GM21360 (cell line): ENCODE measurements at regions not wholly inside any gene's neighbourhood (a gene's known extent, or its start where the extent isn't known, plus 50 kb on each side); places are given as distances from the start of the nearest gene placed in this dataset.
"Not testable (repeated sequence)": the region's sequence is repeated elsewhere in the genome, so short reads cannot be mapped to it uniquely, and the experiment has no call there.

Source experiments
- ATAC-seq: cut with Tn5 transposase; IDR thresholded peaks from one replicate; pipeline ENCODE4 v1.9.1; 2021; ENCODE audit warnings: mild to moderate bottlenecking, moderate library complexity; ENCODE audit not compliant: unreplicated experiment

GRCh38 chr3:95673215-95673614 is 1141.2 kb upstream of the EPHA6 start:
- no peak for ATAC-seq

GRCh38 chr3:95705786-95706418 is 1108.5 kb upstream of the EPHA6 start:
- ATAC-seq, result peak; percentile 64

- ATAC-seq, result no peak
These were observed 1107.1 kb upstream of the EPHA6 start for GRCh38 chr3:95707268-95707667.

GRCh38 chr3:95710684-95711083 is 1103.7 kb upstream of the EPHA6 start:
- no peak for ATAC-seq

- ATAC-seq, result no peak
These were observed 1102.6 kb upstream of the EPHA6 start for GRCh38 chr3:95711789-95712188.

- ATAC-seq, result no peak
These were observed 1099.3 kb upstream of the EPHA6 start for GRCh38 chr3:95715128-95715527.

GRCh38 chr3:95717048-95717447 is 1097.3 kb upstream of the EPHA6 start:
- ATAC-seq, result no peak

GRCh38 chr3:95718168-95718567 is 1096.2 kb upstream of the EPHA6 start:
- ATAC-seq, result no peak

- no peak for ATAC-seq
These were observed 1094.9 kb upstream of the EPHA6 start for GRCh38 chr3:95719481-95719880.

- ATAC-seq, result no peak
These were observed 1092.5 kb upstream of the EPHA6 start for GRCh38 chr3:95721938-95722337.

- no peak for ATAC-seq
These were observed 1088.6 kb upstream of the EPHA6 start for GRCh38 chr3:95725770-95726169.

- ATAC-seq, result no peak
These were observed 1082.6 kb upstream of the EPHA6 start for GRCh38 chr3:95731753-95732152.

GRCh38 chr3:95733336-95733735 is 1081.1 kb upstream of the EPHA6 start:
- ATAC-seq, result no peak

- no peak for ATAC-seq
These were observed 1076.3 kb upstream of the EPHA6 start for GRCh38 chr3:95738045-95738444.

GRCh38 chr3:95744896-95745295 is 1069.5 kb upstream of the EPHA6 start:
- ATAC-seq, result not testable (repeated sequence)

- no peak for ATAC-seq
These were observed 1064.3 kb upstream of the EPHA6 start for GRCh38 chr3:95750097-95750496.

GRCh38 chr3:95751509-95751908 is 1062.9 kb upstream of the EPHA6 start:
- ATAC-seq, result no peak

GRCh38 chr3:95752199-95752598 is 1062.2 kb upstream of the EPHA6 start:
- ATAC-seq, result no peak

- ATAC-seq, result no peak
These were observed 1055.7 kb upstream of the EPHA6 start for GRCh38 chr3:95758707-95759106.

- no peak for ATAC-seq
These were observed 1054.6 kb upstream of the EPHA6 start for GRCh38 chr3:95759614-95760301.

GRCh38 chr3:95775486-95776094 is 1038.8 kb upstream of the EPHA6 start:
- ATAC-seq, result no peak

GRCh38 chr3:95781598-95781997 is 1032.8 kb upstream of the EPHA6 start:
- ATAC-seq, result no peak
